ENCODE measurements at regions not wholly inside any gene's neighbourhood (a gene's known extent, or its start where the extent isn't known, plus 50 kb on each side); places are given as distances from the start of the nearest gene placed in this dataset.
A peak's percentile ranks its signal among the peaks of the same experiment; 100 is the strongest.

DNA sequence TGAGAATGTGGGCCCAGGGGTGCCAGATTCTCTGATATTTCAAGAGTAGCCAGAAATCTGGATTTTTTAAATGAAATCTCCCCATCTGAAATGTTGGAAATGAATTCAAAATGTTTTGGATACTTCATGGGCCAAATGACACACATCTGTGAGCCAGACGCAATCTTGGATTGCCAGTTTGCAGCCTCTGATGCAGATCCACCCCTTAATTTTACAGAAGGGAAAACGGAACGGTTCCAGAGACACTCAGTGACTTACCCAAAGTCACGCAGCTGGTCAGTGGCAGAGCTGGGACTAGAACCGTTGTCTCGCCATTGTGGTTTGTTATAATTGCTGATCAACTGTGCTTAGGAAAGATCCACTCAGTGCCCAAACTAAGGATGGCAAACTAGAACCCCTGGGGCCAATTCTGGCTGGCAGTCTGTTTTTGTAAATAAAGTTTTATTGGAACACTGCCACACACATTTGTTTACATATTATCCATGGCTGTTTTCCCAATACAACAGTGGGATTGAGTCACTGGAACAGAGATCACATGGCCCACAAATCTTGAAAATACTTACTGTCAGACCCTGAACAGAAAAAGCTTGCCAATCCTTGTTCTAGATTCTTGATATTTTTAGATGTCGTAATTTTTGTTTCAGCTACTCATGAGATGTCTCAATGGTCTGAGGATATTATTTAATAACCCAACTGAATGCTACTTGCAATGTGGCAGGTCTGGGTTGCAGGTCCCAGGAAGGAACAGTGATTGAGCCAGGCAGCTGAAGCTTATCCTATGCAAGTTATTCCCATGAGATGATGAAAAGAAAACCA lies 143.8 kb downstream of the AXIN2 start:
- no peak overlapping the region for H3K9ac ChIP-seq (ENCODE audit: extremely low read depth, low read length, poor library complexity, severe bottlenecking)
- Mint-ChIP-seq H3K27ac (no peak overlapping the region), H3K36me3 (ENCODE audit: low read depth) (no peaks in the 10 kb centered on the region), H3K9me3 (peaks cover 20% of the 10 kb centered on the region), H3K4me3 (no peak overlapping the region), H3K27me3 (ENCODE audit: insufficient read depth) (no peaks in the 10 kb centered on the region), H3K4me1 (no peaks in the 10 kb centered on the region)
- peaks cover 9% of the 10 kb centered on the region for H3K9me3 ChIP-seq (ENCODE audit: control insufficient read depth, low read length)
- no peak overlapping the region for H3K27ac ChIP-seq (ENCODE audit: low read depth, low read length)
- 90 to 95% methylated on average over 4 to 7 of the region's 7 CpGs for WGBS, 2 experiments (ENCODE audit: insufficient coverage in 1 of 2, insufficient read length in 1 of 2)
- DNase-seq, result no peak
- H3K4me1 ChIP-seq (ENCODE audit: control insufficient read depth, insufficient read depth, low read length), result no peaks in the 10 kb centered on the region
- TF ChIP-seq, protein P1, sequence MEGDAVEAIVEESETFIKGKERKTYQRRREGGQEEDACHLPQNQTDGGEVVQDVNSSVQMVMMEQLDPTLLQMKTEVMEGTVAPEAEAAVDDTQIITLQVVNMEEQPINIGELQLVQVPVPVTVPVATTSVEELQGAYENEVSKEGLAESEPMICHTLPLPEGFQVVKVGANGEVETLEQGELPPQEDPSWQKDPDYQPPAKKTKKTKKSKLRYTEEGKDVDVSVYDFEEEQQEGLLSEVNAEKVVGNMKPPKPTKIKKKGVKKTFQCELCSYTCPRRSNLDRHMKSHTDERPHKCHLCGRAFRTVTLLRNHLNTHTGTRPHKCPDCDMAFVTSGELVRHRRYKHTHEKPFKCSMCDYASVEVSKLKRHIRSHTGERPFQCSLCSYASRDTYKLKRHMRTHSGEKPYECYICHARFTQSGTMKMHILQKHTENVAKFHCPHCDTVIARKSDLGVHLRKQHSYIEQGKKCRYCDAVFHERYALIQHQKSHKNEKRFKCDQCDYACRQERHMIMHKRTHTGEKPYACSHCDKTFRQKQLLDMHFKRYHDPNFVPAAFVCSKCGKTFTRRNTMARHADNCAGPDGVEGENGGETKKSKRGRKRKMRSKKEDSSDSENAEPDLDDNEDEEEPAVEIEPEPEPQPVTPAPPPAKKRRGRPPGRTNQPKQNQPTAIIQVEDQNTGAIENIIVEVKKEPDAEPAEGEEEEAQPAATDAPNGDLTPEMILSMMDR (conservative IDR thresholded peaks at IDR 0.05), result no peak
- no peaks in the 10 kb centered on the region for H3K27me3 ChIP-seq (ENCODE audit: control insufficient read depth, insufficient read depth, low read length, poor library complexity, severe bottlenecking)
- no peaks in the 10 kb centered on the region for H3K36me3 ChIP-seq (ENCODE audit: control insufficient read depth, insufficient read depth, low read length)
- no peak overlapping the region for H3K4me3 ChIP-seq (ENCODE audit: low read length)

DNA sequence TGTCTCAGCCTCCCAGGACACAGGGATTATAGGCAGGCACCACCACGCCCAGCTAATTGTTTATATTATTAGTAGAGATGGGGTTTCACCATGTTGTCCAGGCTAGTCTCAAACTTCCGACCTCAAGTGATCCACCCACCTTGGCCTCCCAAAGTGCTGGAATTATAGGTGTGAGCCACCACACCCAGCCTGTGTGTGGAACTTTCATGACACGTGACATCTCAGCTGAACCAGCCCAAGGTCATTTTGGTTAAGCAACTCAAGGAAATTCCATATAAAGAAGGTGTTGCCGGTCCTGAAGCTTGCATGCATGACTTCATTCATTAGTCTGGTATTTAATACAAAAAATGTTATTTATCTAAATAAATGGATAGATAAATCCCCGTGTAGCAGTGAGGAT lies 145.5 kb downstream of the AXIN2 start:
- Histone ChIP-seq H3K4me3 (ENCODE audit: low read length) (no peak overlapping the region), H3K9ac (ENCODE audit: extremely low read depth, low read length, poor library complexity, severe bottlenecking) (no peak overlapping the region), H3K4me1 (ENCODE audit: control insufficient read depth, insufficient read depth, low read length) (no peaks in the 10 kb centered on the region), H3K9me3 (ENCODE audit: control insufficient read depth, low read length) (peaks cover 8% of the 10 kb centered on the region), H3K27me3 (ENCODE audit: control insufficient read depth, insufficient read depth, low read length, poor library complexity, severe bottlenecking) (no peaks in the 10 kb centered on the region), H3K27ac (ENCODE audit: low read depth, low read length) (no peak overlapping the region), H3K36me3 (ENCODE audit: control insufficient read depth, insufficient read depth, low read length) (no peaks in the 10 kb centered on the region)
- no peak overlapping the region for H3K27ac Mint-ChIP-seq
- TF ChIP-seq, protein P1 (conservative IDR thresholded peaks at IDR 0.05), result no peak
- WGBS, 2 experiments (ENCODE audit: insufficient coverage in 1 of 2, insufficient read length in 1 of 2), result 90 to 94% methylated on average over 4 of the region's 5 CpGs
- H3K4me1 Mint-ChIP-seq, result no peaks in the 10 kb centered on the region
- DNase-seq, result peak; percentile 4
- peaks cover 23% of the 10 kb centered on the region for H3K9me3 Mint-ChIP-seq
- H3K36me3 Mint-ChIP-seq (ENCODE audit: low read depth), result no peaks in the 10 kb centered on the region
- no peak overlapping the region for H3K4me3 Mint-ChIP-seq
- H3K27me3 Mint-ChIP-seq (ENCODE audit: insufficient read depth), result no peaks in the 10 kb centered on the region

DNA sequence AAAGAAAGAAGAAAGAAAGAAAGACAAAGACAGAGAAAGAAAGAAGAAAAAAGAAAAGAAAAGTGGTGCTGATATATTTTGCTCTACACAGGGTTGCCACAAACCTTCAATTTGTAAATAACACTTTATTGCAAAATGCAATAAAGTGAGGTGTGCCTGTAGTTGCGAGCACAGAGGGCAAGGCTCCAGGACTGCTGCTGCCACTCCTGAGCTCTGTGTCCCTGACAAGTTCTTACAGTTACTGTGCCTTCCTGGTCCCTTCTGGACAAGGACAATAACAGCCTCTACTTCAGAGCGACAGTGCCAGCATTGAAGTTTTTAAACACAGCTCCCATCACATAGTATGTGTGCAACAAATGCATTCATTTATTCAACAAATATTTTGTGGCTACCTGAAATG lies 148.1 kb downstream of the AXIN2 start:
- H3K36me3 ChIP-seq (ENCODE audit: control insufficient read depth, insufficient read depth, low read length), result no peaks in the 10 kb centered on the region
- Mint-ChIP-seq H3K36me3 (ENCODE audit: low read depth) (no peaks in the 10 kb centered on the region), H3K9me3 (peaks cover 20% of the 10 kb centered on the region), H3K4me3 (no peak overlapping the region), H3K27me3 (ENCODE audit: insufficient read depth) (no peaks in the 10 kb centered on the region), H3K27ac (no peak overlapping the region), H3K4me1 (no peaks in the 10 kb centered on the region)
- H3K9me3 ChIP-seq (ENCODE audit: control insufficient read depth, low read length), result peaks cover 6% of the 10 kb centered on the region
- 98 to 100% methylated on average over 2 of the region's 2 CpGs for WGBS, 2 experiments (ENCODE audit: insufficient coverage in 1 of 2, insufficient read length in 1 of 2)
- no peaks in the 10 kb centered on the region for H3K27me3 ChIP-seq (ENCODE audit: control insufficient read depth, insufficient read depth, low read length, poor library complexity, severe bottlenecking)
- H3K4me1 ChIP-seq (ENCODE audit: control insufficient read depth, insufficient read depth, low read length), result no peaks in the 10 kb centered on the region
- no peak overlapping the region for H3K9ac ChIP-seq (ENCODE audit: extremely low read depth, low read length, poor library complexity, severe bottlenecking)
- DNase-seq, result peak; percentile 11
- no peak overlapping the region for H3K27ac ChIP-seq (ENCODE audit: low read depth, low read length)
- H3K4me3 ChIP-seq (ENCODE audit: low read length), result no peak overlapping the region
- TF ChIP-seq, protein P1 (conservative IDR thresholded peaks at IDR 0.05), result no peak

All from endodermal cell (in vitro differentiated cells).